Loucy (cell line): ENCODE measurements at regions not wholly inside any gene's neighbourhood (a gene's known extent, or its start where the extent isn't known, plus 50 kb on each side); places are given as distances from the start of the nearest gene placed in this dataset.

Source experiments
- H2AFZ ChIP-seq: fragments of 200-600 bp; sonication (generic); 2 replicates; pipeline ENCODE4 v1.6.0; 2016; ENCODE audit warnings: antibody characterized with exemption, mild to moderate bottlenecking, low read length, moderate library complexity
- H3F3A ChIP-seq: fragments of 200-600 bp; 2 replicates; pipeline ENCODE4 v1.6.0; 2016; ENCODE audit warnings: antibody characterized with exemption, low read depth, mild to moderate bottlenecking
- H3K27me3 ChIP-seq: fragments of 200-600 bp; sonication (generic); 2 replicates; pipeline ENCODE4 v1.6.1; 2014; ENCODE audit warnings: low read length, mild to moderate bottlenecking; ENCODE audit not compliant: insufficient read depth, poor library complexity, severe bottlenecking
- H3K36me3 ChIP-seq: fragments of 200-600 bp; sonication (generic); 2 replicates; pipeline ENCODE4 v1.6.1; 2016; ENCODE audit warnings: low read length; ENCODE audit not compliant: insufficient read depth
- H3K4me1 ChIP-seq: fragments of 200-600 bp; sonication (generic); 2 replicates; pipeline ENCODE4 v1.5.1; 2014; ENCODE audit warnings: low read length, mild to moderate bottlenecking; ENCODE audit not compliant: insufficient read depth, poor library complexity, severe bottlenecking
- H3K4me2 ChIP-seq: fragments of 200-600 bp; sonication (generic); 2 replicates; pipeline ENCODE4 v1.6.0; 2014; ENCODE audit warnings: antibody characterized with exemption, low read length, low read depth, mild to moderate bottlenecking; ENCODE audit not compliant: poor library complexity, severe bottlenecking
- H3K4me3 ChIP-seq: fragments of 200-600 bp; sonication (generic); 2 replicates; pipeline ENCODE4 v1.5.1; 2014; ENCODE audit warnings: low read length, mild to moderate bottlenecking, mixed read lengths; ENCODE audit not compliant: poor library complexity, severe bottlenecking
- H3K79me2 ChIP-seq: fragments of 200-600 bp; sonication (generic); 2 replicates; pipeline ENCODE4 v1.6.1; 2014; ENCODE audit warnings: low read length; ENCODE audit not compliant: insufficient read depth
- H3K9ac ChIP-seq: fragments of 200-600 bp; sonication (generic); 2 replicates; pipeline ENCODE4 v1.6.0; 2014; ENCODE audit warnings: mild to moderate bottlenecking, low read depth, low read length, moderate library complexity; ENCODE audit not compliant: poor library complexity, severe bottlenecking
- H3K9me2 ChIP-seq: fragments of 200-600 bp; sonication (generic); replicated peaks from 2 replicates; pipeline ENCODE4 v1.6.1; 2016; ENCODE audit warnings: low read depth, low read length, mixed read lengths
- H3K9me3 ChIP-seq: fragments of 200-600 bp; sonication (generic); 2 replicates; pipeline ENCODE4 v1.6.1; 2014; ENCODE audit warnings: mild to moderate bottlenecking, antibody characterized with exemption, low read length, low read depth; ENCODE audit not compliant: insufficient read depth
- H4K20me1 ChIP-seq: fragments of 200-600 bp; sonication (generic); 2 replicates; pipeline ENCODE4 v1.6.0; 2014; ENCODE audit warnings: antibody characterized with exemption, low read length, mild to moderate bottlenecking; ENCODE audit not compliant: insufficient read depth, poor library complexity, severe bottlenecking
- CTCF ChIP-seq: fragments of 200-600 bp; sonication (generic); conservative IDR thresholded peaks from 2 replicates; pipeline ENCODE4 v1.5.1; 2014; ENCODE audit warnings: mild to moderate bottlenecking, antibody characterized with exemption, low read length
- EZH2phosphoT487 ChIP-seq: fragments of 200-600 bp; IDR thresholded peaks from 2 replicates; pipeline ENCODE4 v1.6.1; 2018; ENCODE audit warnings: antibody characterized with exemption, mild to moderate bottlenecking, moderate library complexity, borderline replicate concordance

- Histone ChIP-seq H3K4me1 (no peaks in the 10 kb centered on the region), H3F3A (no peaks in the 10 kb centered on the region), H3K79me2 (no peaks in the 10 kb centered on the region), H3K36me3 (no peaks in the 10 kb centered on the region), H3K4me2 (no peak overlapping the region), H2AFZ (no peak overlapping the region), H3K9me2 (no peaks in the 10 kb centered on the region), H3K9me3 (no peaks in the 10 kb centered on the region), H3K9ac (no peak overlapping the region), H3K4me3 (no peak overlapping the region), H4K20me1 (no peaks in the 10 kb centered on the region), H3K27me3 (no peaks in the 10 kb centered on the region)
- TF ChIP-seq EZH2phosphoT487 (no peak), CTCF (no peak)
Observed at GRCh38 chr4:14711259-14711658, 291.0 kb upstream of the CPEB2 start.

GRCh38 chr4:14716691-14717090 lies 285.6 kb upstream of the CPEB2 start:
- Histone ChIP-seq H3K4me3 (no peak overlapping the region), H3K9me3 (no peaks in the 10 kb centered on the region), H4K20me1 (no peaks in the 10 kb centered on the region), H3K4me1 (peaks cover 3% of the 10 kb centered on the region), H3K27me3 (no peaks in the 10 kb centered on the region), H3F3A (no peaks in the 10 kb centered on the region), H3K79me2 (no peaks in the 10 kb centered on the region), H3K4me2 (no peak overlapping the region), H3K9ac (no peak overlapping the region), H3K9me2 (no peaks in the 10 kb centered on the region), H3K36me3 (no peaks in the 10 kb centered on the region), H2AFZ (no peak overlapping the region)
- TF ChIP-seq CTCF = no peak

- no peak overlapping the region for H3K4me3 ChIP-seq
- no peaks in the 10 kb centered on the region for H3K9me2 ChIP-seq
- peak overlapping the region; percentile 64; the same call in 1 of the 2 replicates for H2AFZ ChIP-seq
- no peaks in the 10 kb centered on the region for H3F3A ChIP-seq
- no peaks in the 10 kb centered on the region for H3K27me3 ChIP-seq
- TF ChIP-seq EZH2phosphoT487 (no peak), CTCF (no peak)
- peaks cover 3% of the 10 kb centered on the region for H3K4me1 ChIP-seq
- H3K36me3 ChIP-seq = no peaks in the 10 kb centered on the region
- H4K20me1 ChIP-seq = no peaks in the 10 kb centered on the region
- H3K9me3 ChIP-seq = no peaks in the 10 kb centered on the region
- H3K4me2 ChIP-seq = no peak overlapping the region
- no peaks in the 10 kb centered on the region for H3K79me2 ChIP-seq
- no peak overlapping the region for H3K9ac ChIP-seq
Observed at GRCh38 chr4:14719053-14719452, 283.2 kb upstream of the CPEB2 start.
